ENCODE measurements at regions not wholly inside any gene's neighbourhood (a gene's known extent, or its start where the extent isn't known, plus 50 kb on each side); places are given as distances from the start of the nearest gene placed in this dataset.

- TF ChIP-seq, protein P1, sequence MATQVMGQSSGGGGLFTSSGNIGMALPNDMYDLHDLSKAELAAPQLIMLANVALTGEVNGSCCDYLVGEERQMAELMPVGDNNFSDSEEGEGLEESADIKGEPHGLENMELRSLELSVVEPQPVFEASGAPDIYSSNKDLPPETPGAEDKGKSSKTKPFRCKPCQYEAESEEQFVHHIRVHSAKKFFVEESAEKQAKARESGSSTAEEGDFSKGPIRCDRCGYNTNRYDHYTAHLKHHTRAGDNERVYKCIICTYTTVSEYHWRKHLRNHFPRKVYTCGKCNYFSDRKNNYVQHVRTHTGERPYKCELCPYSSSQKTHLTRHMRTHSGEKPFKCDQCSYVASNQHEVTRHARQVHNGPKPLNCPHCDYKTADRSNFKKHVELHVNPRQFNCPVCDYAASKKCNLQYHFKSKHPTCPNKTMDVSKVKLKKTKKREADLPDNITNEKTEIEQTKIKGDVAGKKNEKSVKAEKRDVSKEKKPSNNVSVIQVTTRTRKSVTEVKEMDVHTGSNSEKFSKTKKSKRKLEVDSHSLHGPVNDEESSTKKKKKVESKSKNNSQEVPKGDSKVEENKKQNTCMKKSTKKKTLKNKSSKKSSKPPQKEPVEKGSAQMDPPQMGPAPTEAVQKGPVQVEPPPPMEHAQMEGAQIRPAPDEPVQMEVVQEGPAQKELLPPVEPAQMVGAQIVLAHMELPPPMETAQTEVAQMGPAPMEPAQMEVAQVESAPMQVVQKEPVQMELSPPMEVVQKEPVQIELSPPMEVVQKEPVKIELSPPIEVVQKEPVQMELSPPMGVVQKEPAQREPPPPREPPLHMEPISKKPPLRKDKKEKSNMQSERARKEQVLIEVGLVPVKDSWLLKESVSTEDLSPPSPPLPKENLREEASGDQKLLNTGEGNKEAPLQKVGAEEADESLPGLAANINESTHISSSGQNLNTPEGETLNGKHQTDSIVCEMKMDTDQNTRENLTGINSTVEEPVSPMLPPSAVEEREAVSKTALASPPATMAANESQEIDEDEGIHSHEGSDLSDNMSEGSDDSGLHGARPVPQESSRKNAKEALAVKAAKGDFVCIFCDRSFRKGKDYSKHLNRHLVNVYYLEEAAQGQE (IDR thresholded peaks at IDR 0.05; ENCODE audit: borderline replicate concordance): no peak
- TF ChIP-seq MXI1 (conservative IDR thresholded peaks at IDR 0.05; ENCODE audit: poor library complexity, severe bottlenecking): no peak
- TF ChIP-seq, protein P2, sequence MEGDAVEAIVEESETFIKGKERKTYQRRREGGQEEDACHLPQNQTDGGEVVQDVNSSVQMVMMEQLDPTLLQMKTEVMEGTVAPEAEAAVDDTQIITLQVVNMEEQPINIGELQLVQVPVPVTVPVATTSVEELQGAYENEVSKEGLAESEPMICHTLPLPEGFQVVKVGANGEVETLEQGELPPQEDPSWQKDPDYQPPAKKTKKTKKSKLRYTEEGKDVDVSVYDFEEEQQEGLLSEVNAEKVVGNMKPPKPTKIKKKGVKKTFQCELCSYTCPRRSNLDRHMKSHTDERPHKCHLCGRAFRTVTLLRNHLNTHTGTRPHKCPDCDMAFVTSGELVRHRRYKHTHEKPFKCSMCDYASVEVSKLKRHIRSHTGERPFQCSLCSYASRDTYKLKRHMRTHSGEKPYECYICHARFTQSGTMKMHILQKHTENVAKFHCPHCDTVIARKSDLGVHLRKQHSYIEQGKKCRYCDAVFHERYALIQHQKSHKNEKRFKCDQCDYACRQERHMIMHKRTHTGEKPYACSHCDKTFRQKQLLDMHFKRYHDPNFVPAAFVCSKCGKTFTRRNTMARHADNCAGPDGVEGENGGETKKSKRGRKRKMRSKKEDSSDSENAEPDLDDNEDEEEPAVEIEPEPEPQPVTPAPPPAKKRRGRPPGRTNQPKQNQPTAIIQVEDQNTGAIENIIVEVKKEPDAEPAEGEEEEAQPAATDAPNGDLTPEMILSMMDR (IDR thresholded peaks at IDR 0.05; ENCODE audit: poor library complexity, severe bottlenecking): no peak
- TF ChIP-seq POLR2AphosphoS5 (IDR thresholded peaks at IDR 0.05): no peak
- no peak for TF ChIP-seq EP300 (conservative IDR thresholded peaks at IDR 0.05; ENCODE audit: poor library complexity, severe bottlenecking)
- TF ChIP-seq EZH2 (IDR thresholded peaks at IDR 0.05; ENCODE audit: borderline replicate concordance, insufficient read depth, low read length, poor library complexity, severe bottlenecking): no peak
- no peak for TF ChIP-seq TAF1 (IDR thresholded peaks at IDR 0.05; ENCODE audit: low read depth)
- TF ChIP-seq RAD21 (conservative IDR thresholded peaks at IDR 0.05): no peak
- no peak for TF ChIP-seq SMC3 (conservative IDR thresholded peaks at IDR 0.05; ENCODE audit: poor library complexity)
Measured at GRCh38 chr5:33146881-33147280, 293.9 kb upstream of the TARS1 start.

Data from neural cell (in vitro differentiated cells).